T-cell (primary cell): ENCODE measurements at regions not wholly inside any gene's neighbourhood (a gene's known extent, or its start where the extent isn't known, plus 50 kb on each side); places are given as distances from the start of the nearest gene placed in this dataset.

Experiments used
- ATAC-seq, 4 experiments: fragments of 200-7000 bp in 3 of 4; fragments of 150-1000 bp in 1 of 4; cut with Tn5 transposase; replicated peaks in 1 of 4; 1 replicate in 3 of 4; 2 replicates in 1 of 4; pipeline ENCODE4 v1.10.0; 2021; ENCODE audit warnings: moderate library complexity in 3 of 4, mild to moderate bottlenecking in 2 of 4, moderate number of reproducible peaks in 1 of 4
- CTCF ChIA-PET, 2 donors: fragments of 300-600 bp; sonication (Branson Sonifier 250); formaldehyde crosslinking; loops; one replicate each; lab custom pipeline; 2022; ENCODE audit warnings: antibody characterized with exemption in 2 of 2; lab: Charles Lee
- POLR2A ChIA-PET, 2 donors: fragments of 300-600 bp; sonication (Branson Sonifier 250); formaldehyde crosslinking; loops; one replicate each; lab custom pipeline; 2022; ENCODE audit warnings: antibody characterized with exemption in 2 of 2; lab: Charles Lee
- DNase-seq, 35 experiments: peaks; one replicate each; pipeline versions ENCODE4 v3.0.0 to v3.0.0-alpha.2; 2013 to 2023
- H3K27ac ChIP-seq: one replicate; pipeline ENCODE4 v1.5.1; 2013; ENCODE audit warnings: low read length
- H3K27me3 ChIP-seq, 2 experiments: replicated peaks in 1 of 2; 1 replicate in 1 of 2; 2 replicates in 1 of 2; pipeline versions ENCODE4 v1.6.1 to v1.7.0; 2013; ENCODE audit warnings: low read length in 1 of 2, mixed read lengths in 1 of 2; ENCODE audit not compliant: control insufficient read depth in 2 of 2, insufficient read depth in 2 of 2; ENCODE audit errors: extremely low read depth in 1 of 2
- H3K36me3 ChIP-seq, 2 donors: 1 replicate in 1 of 2; 2 replicates in 1 of 2; pipeline versions ENCODE4 v1.6.1 to v1.7.0; 2013; ENCODE audit warnings: low read length in 1 of 2; ENCODE audit not compliant: control insufficient read depth in 2 of 2, insufficient read depth in 1 of 2; ENCODE audit errors: extremely low read depth in 1 of 2
- H3K4me1 ChIP-seq, 2 experiments: 1 replicate in 1 of 2; 2 replicates in 1 of 2; pipeline versions ENCODE4 v1.6.1 to v1.7.0; 2013; ENCODE audit warnings: low read length in 2 of 2, mixed read lengths in 1 of 2; ENCODE audit not compliant: insufficient read depth in 2 of 2, control insufficient read depth in 1 of 2; ENCODE audit errors: extremely low read depth in 1 of 2
- H3K4me3 ChIP-seq, 2 donors: 1 replicate in 1 of 2; 2 replicates in 1 of 2; pipeline versions ENCODE4 v1.5.1 to v1.7.0; 2013; ENCODE audit warnings: mild to moderate bottlenecking in 2 of 2, low read length in 1 of 2, moderate library complexity in 1 of 2; ENCODE audit not compliant: control insufficient read depth in 1 of 2; ENCODE audit errors: extremely low read depth in 1 of 2
- H3K9me3 ChIP-seq: 2 replicates; pipeline ENCODE4 v1.7.0; 2013
- H3K27ac Mint-ChIP-seq, 2 donors: one replicate each; pipeline ENCODE4 v1.8.0; 2020 to 2021; ENCODE audit warnings: mild to moderate bottlenecking in 2 of 2, mixed read lengths in 2 of 2
- H3K27me3 Mint-ChIP-seq, 2 donors: one replicate each; pipeline ENCODE4 v1.8.0; 2021 to 2022; ENCODE audit warnings: mixed read lengths in 2 of 2
- H3K36me3 Mint-ChIP-seq: one replicate; pipeline ENCODE4 v1.8.0; 2021; ENCODE audit warnings: mixed read lengths
- H3K4me1 Mint-ChIP-seq, 3 donors: one replicate each; pipeline ENCODE4 v1.8.0; 2020 to 2022; ENCODE audit warnings: mixed read lengths in 3 of 3, mild to moderate bottlenecking in 1 of 3
- H3K4me3 Mint-ChIP-seq, 3 donors: one replicate each; pipeline ENCODE4 v1.8.0; 2020 to 2022; ENCODE audit warnings: mild to moderate bottlenecking in 3 of 3, mixed read lengths in 3 of 3, moderate library complexity in 3 of 3
- H3K9me3 Mint-ChIP-seq, 3 donors: one replicate each; pipeline ENCODE4 v1.8.0; 2020 to 2022; ENCODE audit warnings: mixed read lengths in 3 of 3
- WGBS: methylation state at CpG from one replicate; pipeline ENCODE4 v1.1.5; 2013; ENCODE audit warnings: missing lambda C conversion rate; ENCODE audit not compliant: insufficient coverage; 5-methylcytosine and 5-hydroxymethylcytosine counted together

DNA sequence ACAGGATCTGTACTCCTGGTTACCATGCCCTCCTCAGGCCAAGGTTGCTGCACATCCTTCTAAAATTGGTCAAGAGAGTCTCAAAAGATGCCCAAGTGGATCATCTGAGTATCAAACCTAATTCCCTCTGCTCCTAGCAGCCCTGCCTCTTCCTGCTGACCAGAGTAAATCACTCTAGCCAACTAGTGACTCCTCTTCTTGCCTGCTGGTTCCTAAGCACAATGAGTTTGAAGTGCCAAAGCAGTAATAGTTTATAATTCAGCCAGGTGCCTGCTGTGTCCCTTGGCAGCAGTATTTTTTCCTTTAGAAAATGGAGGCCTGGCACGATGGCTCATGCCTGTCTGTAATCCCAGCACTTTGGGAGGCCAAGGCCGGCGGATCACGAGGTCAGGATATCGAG is 137.9 kb upstream of the CAMK1G start:
- DNase-seq (no peak), ATAC-seq (no peak)
- H3K4me3 Mint-ChIP-seq = no peak overlapping the region
- peaks cover 3 to 6% of the 10 kb centered on the region in 2 donors for H3K27me3 Mint-ChIP-seq
- H3K9me3 Mint-ChIP-seq = no peaks in the 10 kb centered on the region
- 75% methylated on average over 1 of the region's 5 CpGs for WGBS
- H3K36me3 Mint-ChIP-seq = no peaks in the 10 kb centered on the region
- ChIA-PET CTCF (no interaction called here), POLR2A (no interaction called here)
- no peaks in the 10 kb centered on the region for H3K27me3 ChIP-seq
- H3K27ac ChIP-seq = no peak overlapping the region
- no peaks in the 10 kb centered on the region for H3K36me3 ChIP-seq
- no peaks in the 10 kb centered on the region for H3K4me1 Mint-ChIP-seq
- no peaks in the 10 kb centered on the region for H3K4me1 ChIP-seq
- H3K4me3 ChIP-seq = no peak overlapping the region
- H3K27ac Mint-ChIP-seq = no peak overlapping the region
- H3K9me3 ChIP-seq = no peaks in the 10 kb centered on the region

DNA sequence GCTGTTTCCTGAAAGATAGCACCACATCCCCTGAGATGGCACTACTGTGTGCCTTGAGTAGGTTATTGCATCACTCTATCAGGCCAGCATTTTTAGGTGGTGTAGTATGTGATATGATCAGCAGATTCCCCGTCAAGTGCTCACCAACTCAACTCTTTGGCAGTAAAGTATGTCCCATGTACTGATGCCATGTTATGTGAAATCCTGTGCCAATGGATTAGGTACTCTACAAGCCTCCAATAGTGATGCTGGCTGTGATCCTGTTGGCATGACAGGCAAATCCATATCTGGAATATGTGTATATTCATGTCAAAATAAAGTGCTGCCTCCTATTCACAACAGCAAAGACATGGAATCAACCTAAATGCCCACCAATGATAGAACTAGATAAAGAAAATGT is 137.2 kb upstream of the CAMK1G start:
- Histone ChIP-seq H3K27me3 (no peaks in the 10 kb centered on the region), H3K9me3 (no peaks in the 10 kb centered on the region), H3K4me1 (no peaks in the 10 kb centered on the region), H3K36me3 (no peaks in the 10 kb centered on the region), H3K27ac (no peak overlapping the region), H3K4me3 (no peak overlapping the region)
- Mint-ChIP-seq H3K36me3 (no peaks in the 10 kb centered on the region), H3K27ac (no peak overlapping the region), H3K27me3 (peaks cover 3 to 6% of the 10 kb centered on the region in 2 donors), H3K9me3 (no peaks in the 10 kb centered on the region), H3K4me1 (no peaks in the 10 kb centered on the region), H3K4me3 (no peak overlapping the region)
- CTCF ChIA-PET = no interaction called here
- DNase-seq (no peak), ATAC-seq (no peak)
- POLR2A ChIA-PET = no interaction called here
- WGBS = 80% methylated on average over 1 of the region's 1 CpG

DNA sequence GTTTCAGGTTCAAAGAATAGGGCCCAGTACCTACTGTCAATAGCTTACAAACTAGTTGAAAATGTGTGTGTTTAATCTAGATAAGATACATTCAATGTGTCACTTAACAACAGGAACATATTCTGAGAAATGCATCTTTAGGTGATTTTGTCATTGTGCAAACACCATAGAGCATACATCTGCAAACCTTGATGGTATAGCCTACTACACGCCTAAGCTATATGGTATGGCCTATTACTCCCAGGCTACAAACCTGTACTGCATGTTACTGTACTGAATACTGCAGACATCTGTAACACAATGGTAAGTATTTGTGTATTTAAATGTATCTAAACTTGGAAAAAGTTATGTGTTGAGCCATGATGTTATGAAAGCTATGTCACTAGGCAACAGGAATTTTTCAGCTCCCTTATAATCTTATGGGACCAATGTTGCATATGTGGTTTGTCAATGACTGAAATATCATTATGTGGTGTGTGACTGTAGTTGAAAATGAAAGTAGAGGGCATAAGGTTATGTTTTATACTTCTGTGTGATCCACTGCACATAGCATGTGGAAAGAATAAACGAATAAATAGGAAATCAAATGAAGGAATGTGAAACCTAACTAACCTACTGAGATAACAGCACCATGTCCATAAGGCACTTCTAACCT is 129.0 kb upstream of the CAMK1G start:
- POLR2A ChIA-PET = no interaction called here
- no peaks in the 10 kb centered on the region for H3K27me3 ChIP-seq
- no CpG with 5 or more reads among the region's 2 CpGs for WGBS
- CTCF ChIA-PET = interaction anchor here (0.5 to 0.6 kb wide), 2 partner anchors 31 to 193 kb away, joined by 4 to 6 read pairs; no protein-coding TSS in a partner anchor
- no peak for DNase-seq
- H3K4me3 ChIP-seq = no peak overlapping the region
- no peaks in the 10 kb centered on the region for H3K9me3 ChIP-seq
- H3K36me3 ChIP-seq = no peaks in the 10 kb centered on the region
- ATAC-seq = no peak
- no peaks in the 10 kb centered on the region for H3K4me1 ChIP-seq
- Mint-ChIP-seq H3K9me3 (no peaks in the 10 kb centered on the region), H3K27ac (no peak overlapping the region), H3K4me1 (no peaks in the 10 kb centered on the region), H3K4me3 (no peak overlapping the region), H3K27me3 (peaks cover 22 to 24% of the 10 kb centered on the region in 2 donors), H3K36me3 (no peaks in the 10 kb centered on the region)
- no peak overlapping the region for H3K27ac ChIP-seq

DNA sequence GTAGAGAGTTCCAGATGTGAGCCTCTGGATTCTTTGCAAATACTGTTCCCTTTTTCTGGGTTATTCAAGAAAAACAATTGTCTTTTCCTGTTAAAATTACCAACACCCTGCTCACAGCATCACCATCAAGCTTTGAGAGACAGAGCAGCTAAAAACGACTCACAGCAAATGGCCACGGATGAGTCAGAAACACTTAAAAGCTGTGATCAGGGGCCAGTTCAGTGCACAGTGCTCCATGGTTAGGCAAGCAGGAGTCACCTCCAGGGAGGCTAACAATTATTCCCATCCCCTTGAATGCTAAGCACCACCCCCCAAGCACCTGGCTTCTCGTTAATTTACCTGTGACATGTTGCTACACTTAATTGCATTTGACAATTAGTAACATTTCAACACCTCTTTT is 128.4 kb upstream of the CAMK1G start:
- 33% methylated on average over 2 of the region's 3 CpGs for WGBS
- Mint-ChIP-seq H3K9me3 (no peaks in the 10 kb centered on the region), H3K36me3 (no peaks in the 10 kb centered on the region), H3K4me3 (no peak overlapping the region), H3K4me1 (no peaks in the 10 kb centered on the region), H3K27ac (no peak overlapping the region), H3K27me3 (peaks cover 18 to 28% of the 10 kb centered on the region in 2 donors)
- Histone ChIP-seq H3K4me1 (no peaks in the 10 kb centered on the region), H3K36me3 (no peaks in the 10 kb centered on the region), H3K27ac (no peak overlapping the region), H3K9me3 (no peaks in the 10 kb centered on the region), H3K27me3 (no peaks in the 10 kb centered on the region), H3K4me3 (no peak overlapping the region)
- POLR2A ChIA-PET = no interaction called here
- CTCF ChIA-PET = interaction anchor here in 1 of 2 donors (0.6 kb wide), 1 partner anchor 32 kb away, joined by 4 read pairs; no protein-coding TSS in a partner anchor
- ATAC-seq (no peak), DNase-seq (no peak)

DNA sequence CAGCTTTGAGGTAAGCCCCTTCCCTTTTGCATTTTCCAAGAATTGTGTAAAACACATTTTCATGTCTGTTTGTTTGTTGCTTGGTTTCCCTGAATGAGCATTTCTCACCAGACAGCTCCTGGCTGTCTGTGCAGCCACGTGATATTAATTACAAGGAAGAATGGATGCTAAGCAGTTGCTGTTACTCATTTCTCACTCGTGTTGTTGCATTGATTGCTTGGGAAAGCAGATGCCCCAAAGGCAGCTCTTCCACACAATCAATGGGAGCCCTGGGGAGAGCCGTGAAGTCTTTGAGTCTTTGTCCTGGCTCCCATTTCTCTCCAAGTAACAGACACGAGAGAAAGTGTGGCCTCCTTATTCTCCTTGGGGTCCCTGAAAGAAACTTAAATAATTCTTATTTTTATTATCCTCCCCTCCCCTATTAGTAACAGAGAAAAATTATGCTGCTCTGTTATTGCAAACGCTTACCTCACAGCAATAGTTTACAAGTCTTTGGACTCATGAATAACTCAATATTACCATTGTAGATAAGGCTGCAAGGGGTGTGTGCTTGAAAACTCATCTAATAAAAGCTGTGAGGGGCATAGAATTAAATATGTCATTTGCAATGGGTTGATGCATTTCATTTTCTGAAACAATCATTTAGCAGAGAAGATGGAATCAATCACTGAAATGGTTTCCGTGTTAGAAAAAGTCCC is 127.7 kb upstream of the CAMK1G start:
- Histone ChIP-seq H3K4me1 (no peaks in the 10 kb centered on the region), H3K27me3 (no peaks in the 10 kb centered on the region), H3K27ac (no peak overlapping the region), H3K4me3 (no peak overlapping the region), H3K9me3 (no peaks in the 10 kb centered on the region), H3K36me3 (no peaks in the 10 kb centered on the region)
- H3K36me3 Mint-ChIP-seq = no peaks in the 10 kb centered on the region
- 56% methylated on average over 2 of the region's 6 CpGs for WGBS
- no peak overlapping the region for H3K4me3 Mint-ChIP-seq
- DNase-seq (no peak), ATAC-seq (no peak)
- no peak overlapping the region for H3K27ac Mint-ChIP-seq
- POLR2A ChIA-PET = no interaction called here
- H3K4me1 Mint-ChIP-seq = no peaks in the 10 kb centered on the region
- peaks cover 0 to 1% (median 0%) of the 10 kb centered on the region in 3 donors for H3K9me3 Mint-ChIP-seq
- CTCF ChIA-PET = no interaction called here
- H3K27me3 Mint-ChIP-seq = peaks cover 18 to 28% of the 10 kb centered on the region in 2 donors

DNA sequence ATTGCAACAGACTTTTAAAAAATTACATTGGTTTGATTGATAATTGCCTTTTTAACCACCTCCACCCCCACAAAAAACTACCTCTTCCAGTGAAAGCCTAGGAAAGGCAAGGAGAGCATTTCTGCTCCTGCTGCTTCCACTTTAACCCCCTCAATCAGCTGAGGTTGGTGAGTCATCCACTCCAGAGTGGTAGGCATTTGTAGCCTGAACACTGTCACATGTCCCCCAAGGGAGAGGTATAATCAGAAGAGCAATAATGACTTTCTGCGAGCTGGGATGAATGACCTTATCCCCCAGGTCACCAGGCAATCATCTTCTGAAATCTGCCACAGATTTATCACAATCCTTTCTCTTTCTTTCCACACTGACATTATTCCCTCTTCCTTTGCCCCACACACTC is 126.6 kb upstream of the CAMK1G start:
- no peaks in the 10 kb centered on the region for H3K36me3 Mint-ChIP-seq
- H3K9me3 Mint-ChIP-seq = peaks cover 6 to 9% (median 7%) of the 10 kb centered on the region in 3 donors
- H3K4me3 Mint-ChIP-seq = no peak overlapping the region
- no peaks in the 10 kb centered on the region for H3K9me3 ChIP-seq
- H3K4me1 ChIP-seq = no peaks in the 10 kb centered on the region
- DNase-seq (no peak), ATAC-seq (no peak)
- no peak overlapping the region for H3K4me3 ChIP-seq
- no peaks in the 10 kb centered on the region for H3K27me3 ChIP-seq
- WGBS = no CpG with 5 or more reads among the region's 1 CpG
- ChIA-PET CTCF (no interaction called here), POLR2A (no interaction called here)
- no peaks in the 10 kb centered on the region for H3K4me1 Mint-ChIP-seq
- H3K36me3 ChIP-seq = no peaks in the 10 kb centered on the region
- H3K27ac Mint-ChIP-seq = no peak overlapping the region
- no peak overlapping the region for H3K27ac ChIP-seq
- peaks cover 22 to 33% of the 10 kb centered on the region in 2 donors for H3K27me3 Mint-ChIP-seq
